ENCODE measurements at regions not wholly inside any gene's neighbourhood (a gene's known extent, or its start where the extent isn't known, plus 50 kb on each side); places are given as distances from the start of the nearest gene placed in this dataset.

DNA sequence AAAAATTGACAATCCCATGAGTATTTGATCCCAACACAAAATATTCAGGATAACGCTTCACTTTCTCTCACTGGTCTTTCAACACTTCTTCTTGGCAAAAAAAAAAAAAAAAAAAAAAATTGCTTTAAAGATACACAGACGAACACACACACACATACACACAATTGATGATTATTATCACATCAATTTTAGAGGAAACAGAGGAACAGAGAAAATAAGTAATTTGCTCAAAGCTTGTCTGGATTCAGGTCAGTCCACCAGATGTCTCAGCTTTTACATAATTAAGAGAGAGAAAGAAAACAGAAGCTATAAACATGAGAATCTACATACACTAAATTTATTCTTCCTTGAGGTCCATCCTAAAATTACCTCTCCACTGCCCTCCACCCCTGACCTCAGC, 183.4 kb downstream of the MZT1 start:
- H3K36me3 ChIP-seq (ENCODE audit: insufficient read depth, low read length), result no peaks in the 10 kb centered on the region
- H2AFZ ChIP-seq (ENCODE audit: low read length), result no peak overlapping the region
- TF ChIP-seq EZH2phosphoT487 (IDR thresholded peaks at IDR 0.05; ENCODE audit: borderline replicate concordance), result no peak
- TF ChIP-seq, protein P1, sequence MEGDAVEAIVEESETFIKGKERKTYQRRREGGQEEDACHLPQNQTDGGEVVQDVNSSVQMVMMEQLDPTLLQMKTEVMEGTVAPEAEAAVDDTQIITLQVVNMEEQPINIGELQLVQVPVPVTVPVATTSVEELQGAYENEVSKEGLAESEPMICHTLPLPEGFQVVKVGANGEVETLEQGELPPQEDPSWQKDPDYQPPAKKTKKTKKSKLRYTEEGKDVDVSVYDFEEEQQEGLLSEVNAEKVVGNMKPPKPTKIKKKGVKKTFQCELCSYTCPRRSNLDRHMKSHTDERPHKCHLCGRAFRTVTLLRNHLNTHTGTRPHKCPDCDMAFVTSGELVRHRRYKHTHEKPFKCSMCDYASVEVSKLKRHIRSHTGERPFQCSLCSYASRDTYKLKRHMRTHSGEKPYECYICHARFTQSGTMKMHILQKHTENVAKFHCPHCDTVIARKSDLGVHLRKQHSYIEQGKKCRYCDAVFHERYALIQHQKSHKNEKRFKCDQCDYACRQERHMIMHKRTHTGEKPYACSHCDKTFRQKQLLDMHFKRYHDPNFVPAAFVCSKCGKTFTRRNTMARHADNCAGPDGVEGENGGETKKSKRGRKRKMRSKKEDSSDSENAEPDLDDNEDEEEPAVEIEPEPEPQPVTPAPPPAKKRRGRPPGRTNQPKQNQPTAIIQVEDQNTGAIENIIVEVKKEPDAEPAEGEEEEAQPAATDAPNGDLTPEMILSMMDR (conservative IDR thresholded peaks at IDR 0.05; ENCODE audit: low read length), result no peak
- no peaks in the 10 kb centered on the region for H3K4me1 ChIP-seq (ENCODE audit: insufficient read depth, low read length, poor library complexity, severe bottlenecking)
- no peaks in the 10 kb centered on the region for H3K9me3 ChIP-seq (ENCODE audit: insufficient read depth, low read depth, low read length)
- no peak overlapping the region for H3K9ac ChIP-seq (ENCODE audit: low read depth, low read length, poor library complexity, severe bottlenecking)
- H3K9me2 ChIP-seq (replicated peaks; ENCODE audit: low read depth, low read length), result no peaks in the 10 kb centered on the region
- H3K79me2 ChIP-seq (ENCODE audit: insufficient read depth, low read length), result no peaks in the 10 kb centered on the region
- H3K4me2 ChIP-seq (ENCODE audit: low read depth, low read length, poor library complexity, severe bottlenecking), result no peak overlapping the region
- H3K27me3 ChIP-seq (ENCODE audit: insufficient read depth, low read length, poor library complexity, severe bottlenecking), result no peaks in the 10 kb centered on the region
- H3K4me3 ChIP-seq (ENCODE audit: low read length, poor library complexity, severe bottlenecking), result no peak overlapping the region
- H4K20me1 ChIP-seq (ENCODE audit: insufficient read depth, low read length, poor library complexity, severe bottlenecking), result no peaks in the 10 kb centered on the region
- H3F3A ChIP-seq (ENCODE audit: low read depth), result no peaks in the 10 kb centered on the region

DNA sequence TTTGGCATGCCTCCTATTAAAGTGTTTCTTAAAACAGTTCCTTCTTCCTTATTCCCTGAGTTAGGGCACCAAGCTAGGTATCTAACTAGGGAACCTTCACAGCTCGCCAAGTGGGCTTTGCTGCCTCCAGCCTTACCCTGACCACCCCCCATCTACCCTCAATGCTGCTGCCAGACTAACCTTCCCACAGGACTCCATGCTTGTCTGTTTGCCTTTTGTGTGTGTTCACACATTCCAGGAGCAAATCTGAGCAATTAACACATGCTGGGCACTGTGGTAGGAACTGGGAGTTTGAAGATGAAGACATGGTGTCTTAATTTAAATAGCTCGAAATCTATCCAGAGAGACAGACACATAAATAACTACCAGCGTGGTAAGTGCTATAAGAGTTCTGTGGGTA, 185.2 kb downstream of the MZT1 start:
- Histone ChIP-seq H4K20me1 (ENCODE audit: insufficient read depth, low read length, poor library complexity, severe bottlenecking) (no peaks in the 10 kb centered on the region), H3K4me2 (ENCODE audit: low read depth, low read length, poor library complexity, severe bottlenecking) (no peak overlapping the region), H3F3A (ENCODE audit: low read depth) (no peaks in the 10 kb centered on the region), H3K4me1 (ENCODE audit: insufficient read depth, low read length, poor library complexity, severe bottlenecking) (no peaks in the 10 kb centered on the region), H3K9ac (ENCODE audit: low read depth, low read length, poor library complexity, severe bottlenecking) (no peak overlapping the region), H3K36me3 (ENCODE audit: insufficient read depth, low read length) (no peaks in the 10 kb centered on the region), H3K4me3 (ENCODE audit: low read length, poor library complexity, severe bottlenecking) (no peak overlapping the region), H3K27me3 (ENCODE audit: insufficient read depth, low read length, poor library complexity, severe bottlenecking) (no peaks in the 10 kb centered on the region), H3K9me2 (replicated peaks; ENCODE audit: low read depth, low read length) (no peaks in the 10 kb centered on the region), H3K79me2 (ENCODE audit: insufficient read depth, low read length) (no peaks in the 10 kb centered on the region), H3K9me3 (ENCODE audit: insufficient read depth, low read depth, low read length) (no peaks in the 10 kb centered on the region), H2AFZ (ENCODE audit: low read length) (no peak overlapping the region)
- TF ChIP-seq EZH2phosphoT487 (IDR thresholded peaks at IDR 0.05; ENCODE audit: borderline replicate concordance), result no peak
- TF ChIP-seq, protein P1 (conservative IDR thresholded peaks at IDR 0.05; ENCODE audit: low read length), result no peak

DNA sequence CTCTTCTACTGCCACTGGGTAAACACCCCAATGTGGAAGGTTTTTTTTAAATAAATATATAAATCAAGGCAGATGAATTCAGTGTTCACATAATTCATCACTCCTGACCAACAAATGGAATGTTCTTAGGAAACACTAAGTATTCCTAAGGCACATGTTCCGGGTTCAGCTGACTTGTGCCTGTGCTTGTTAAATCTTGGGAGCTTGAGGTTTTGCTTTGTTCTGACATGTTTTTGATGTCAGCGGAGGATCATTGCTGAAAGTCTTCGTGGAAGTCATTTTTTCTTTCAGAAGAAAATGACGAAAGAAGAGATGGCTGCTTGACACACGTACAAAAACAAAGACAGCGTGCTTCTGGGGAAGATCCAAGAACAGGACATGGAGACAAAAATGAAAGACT, 185.8 kb downstream of the MZT1 start:
- Histone ChIP-seq H2AFZ (ENCODE audit: low read length) (no peak overlapping the region), H3K4me2 (ENCODE audit: low read depth, low read length, poor library complexity, severe bottlenecking) (no peak overlapping the region), H3K9me3 (ENCODE audit: insufficient read depth, low read depth, low read length) (no peaks in the 10 kb centered on the region), H3F3A (ENCODE audit: low read depth) (no peaks in the 10 kb centered on the region), H3K4me1 (ENCODE audit: insufficient read depth, low read length, poor library complexity, severe bottlenecking) (no peaks in the 10 kb centered on the region), H4K20me1 (ENCODE audit: insufficient read depth, low read length, poor library complexity, severe bottlenecking) (no peaks in the 10 kb centered on the region), H3K36me3 (ENCODE audit: insufficient read depth, low read length) (no peaks in the 10 kb centered on the region), H3K4me3 (ENCODE audit: low read length, poor library complexity, severe bottlenecking) (no peak overlapping the region), H3K79me2 (ENCODE audit: insufficient read depth, low read length) (no peaks in the 10 kb centered on the region), H3K27me3 (ENCODE audit: insufficient read depth, low read length, poor library complexity, severe bottlenecking) (no peaks in the 10 kb centered on the region), H3K9ac (ENCODE audit: low read depth, low read length, poor library complexity, severe bottlenecking) (no peak overlapping the region), H3K9me2 (replicated peaks; ENCODE audit: low read depth, low read length) (no peaks in the 10 kb centered on the region)
- TF ChIP-seq, protein P1 (conservative IDR thresholded peaks at IDR 0.05; ENCODE audit: low read length), result no peak
- TF ChIP-seq EZH2phosphoT487 (IDR thresholded peaks at IDR 0.05; ENCODE audit: borderline replicate concordance), result no peak

All from Loucy (cell line).